Neural progenitor cell (in vitro differentiated cells): ENCODE measurements at regions not wholly inside any gene's neighbourhood (a gene's known extent, or its start where the extent isn't known, plus 50 kb on each side); places are given as distances from the start of the nearest gene placed in this dataset.

Experiments used
- EZH2 ChIP-seq: fragments of 200-600 bp; sonication (generic); IDR thresholded peaks from 2 replicates; pipeline ENCODE4 v1.6.1; 2017; ENCODE audit warnings: antibody characterized with exemption, mild to moderate bottlenecking, moderate library complexity
- EZH2phosphoT487 ChIP-seq: fragments of 200-600 bp; sonication (generic); IDR thresholded peaks from 2 replicates; pipeline ENCODE4 v1.6.1; 2017; ENCODE audit warnings: antibody characterized with exemption
- TF ChIP-seq, protein P1 (sequence below): fragments of 200-600 bp; sonication (generic); IDR thresholded peaks from 2 replicates; pipeline ENCODE4 v1.5.1; 2017; ENCODE audit warnings: antibody characterized with exemption, mild to moderate bottlenecking

DNA sequence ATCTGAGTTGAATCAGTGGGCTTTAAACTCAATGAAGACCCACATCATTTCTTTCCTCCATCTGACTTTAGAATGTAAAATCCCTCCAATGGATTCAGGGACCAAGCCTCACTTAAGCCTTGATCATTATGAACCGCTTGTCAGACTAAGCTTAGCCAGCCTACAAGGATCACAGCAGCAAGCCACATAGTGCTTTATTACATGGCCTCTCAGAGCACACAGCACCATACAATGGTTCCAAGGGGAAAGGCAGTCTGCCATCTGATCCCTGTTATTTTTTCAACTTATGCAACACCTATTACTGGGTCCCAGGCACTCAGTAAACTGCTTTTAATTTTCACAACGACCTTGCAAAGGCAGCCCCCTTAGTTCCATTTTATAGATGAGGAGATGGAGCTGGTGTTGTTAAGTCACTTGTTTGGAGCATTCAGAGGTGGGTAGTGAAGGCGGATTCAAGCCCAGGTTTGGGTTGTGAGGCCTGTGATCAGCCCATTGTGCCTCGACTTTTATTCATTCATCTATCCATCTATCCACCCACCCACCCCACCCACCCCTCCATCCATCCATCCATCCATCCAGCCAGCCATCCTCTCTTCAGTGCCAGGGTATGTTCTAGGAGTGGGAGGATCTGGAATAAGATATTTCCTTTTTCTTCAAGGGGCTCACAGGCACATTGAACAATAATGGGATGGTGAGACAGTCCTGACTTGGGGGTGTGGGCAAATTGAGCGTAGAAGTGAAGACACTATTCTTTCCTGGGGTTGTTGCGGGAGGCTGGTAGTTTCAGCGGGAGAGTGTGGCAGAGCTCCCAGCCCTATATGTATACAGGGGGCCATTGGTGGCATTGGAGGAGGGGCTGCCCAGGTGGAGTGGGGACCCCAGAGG lies 141.2 kb downstream of the MYCN start:
- TF ChIP-seq EZH2 (no peak), EZH2phosphoT487 (no peak)
- TF ChIP-seq, protein P1, sequence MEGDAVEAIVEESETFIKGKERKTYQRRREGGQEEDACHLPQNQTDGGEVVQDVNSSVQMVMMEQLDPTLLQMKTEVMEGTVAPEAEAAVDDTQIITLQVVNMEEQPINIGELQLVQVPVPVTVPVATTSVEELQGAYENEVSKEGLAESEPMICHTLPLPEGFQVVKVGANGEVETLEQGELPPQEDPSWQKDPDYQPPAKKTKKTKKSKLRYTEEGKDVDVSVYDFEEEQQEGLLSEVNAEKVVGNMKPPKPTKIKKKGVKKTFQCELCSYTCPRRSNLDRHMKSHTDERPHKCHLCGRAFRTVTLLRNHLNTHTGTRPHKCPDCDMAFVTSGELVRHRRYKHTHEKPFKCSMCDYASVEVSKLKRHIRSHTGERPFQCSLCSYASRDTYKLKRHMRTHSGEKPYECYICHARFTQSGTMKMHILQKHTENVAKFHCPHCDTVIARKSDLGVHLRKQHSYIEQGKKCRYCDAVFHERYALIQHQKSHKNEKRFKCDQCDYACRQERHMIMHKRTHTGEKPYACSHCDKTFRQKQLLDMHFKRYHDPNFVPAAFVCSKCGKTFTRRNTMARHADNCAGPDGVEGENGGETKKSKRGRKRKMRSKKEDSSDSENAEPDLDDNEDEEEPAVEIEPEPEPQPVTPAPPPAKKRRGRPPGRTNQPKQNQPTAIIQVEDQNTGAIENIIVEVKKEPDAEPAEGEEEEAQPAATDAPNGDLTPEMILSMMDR: no peak
